ENCODE measurements at regions not wholly inside any gene's neighbourhood (a gene's known extent, or its start where the extent isn't known, plus 50 kb on each side); places are given as distances from the start of the nearest gene placed in this dataset.

- Histone ChIP-seq H3K9me3 (ENCODE audit: insufficient read depth, low read length) (no peaks in the 10 kb centered on the region; the same call in 1 of the 2 replicates), H3K4me3 (ENCODE audit: insufficient read length, low read depth) (no peak overlapping the region), H3K4me1 (ENCODE audit: insufficient read depth, insufficient read length) (no peaks in the 10 kb centered on the region), H3K27me3 (ENCODE audit: insufficient read depth, insufficient read length) (no peaks in the 10 kb centered on the region), H3K9ac (ENCODE audit: insufficient read length, low read depth) (no peak overlapping the region), H3K36me3 (ENCODE audit: insufficient read depth, insufficient read length, low read length) (no peaks in the 10 kb centered on the region)
- DNase-seq (ENCODE audit: low read depth, low spot score) = no peak
- TF ChIP-seq ZNF274 (IDR thresholded peaks at IDR 0.05; ENCODE audit: low read depth, low read length) (no peak), YY1 (IDR thresholded peaks at IDR 0.05; ENCODE audit: insufficient read depth, insufficient read length) (no peak), SUZ12 (IDR thresholded peaks at IDR 0.05; ENCODE audit: extremely low read depth, insufficient read depth, insufficient read length) (no peak)
Measured at GRCh38 chr12:115712676-115713075, 564.8 kb downstream of the MED13L start.

GRCh38 chr12:115710104-115710564 lies 567.4 kb downstream of the MED13L start:
- Histone ChIP-seq H3K4me1 (ENCODE audit: insufficient read depth, insufficient read length) (no peaks in the 10 kb centered on the region), H3K9me3 (ENCODE audit: insufficient read depth, low read length) (peaks cover 8% of the 10 kb centered on the region; the same call in 1 of the 2 replicates), H3K36me3 (ENCODE audit: insufficient read depth, insufficient read length, low read length) (no peaks in the 10 kb centered on the region), H3K9ac (ENCODE audit: insufficient read length, low read depth) (no peak overlapping the region), H3K4me3 (ENCODE audit: insufficient read length, low read depth) (no peak overlapping the region), H3K27me3 (ENCODE audit: insufficient read depth, insufficient read length) (no peaks in the 10 kb centered on the region)
- TF ChIP-seq YY1 (IDR thresholded peaks at IDR 0.05; ENCODE audit: insufficient read depth, insufficient read length) = no peak
- no peak for TF ChIP-seq ZNF274 (IDR thresholded peaks at IDR 0.05; ENCODE audit: low read depth, low read length)
- no peak for TF ChIP-seq SUZ12 (IDR thresholded peaks at IDR 0.05; ENCODE audit: extremely low read depth, insufficient read depth, insufficient read length)
- DNase-seq (ENCODE audit: low read depth, low spot score) = no peak

GRCh38 chr12:115709540-115710011 lies 567.9 kb downstream of the MED13L start:
- H3K36me3 ChIP-seq (ENCODE audit: insufficient read depth, insufficient read length, low read length) = no peaks in the 10 kb centered on the region
- DNase-seq (ENCODE audit: low read depth, low spot score) = no peak
- H3K9me3 ChIP-seq (ENCODE audit: insufficient read depth, low read length) = peaks cover 8% of the 10 kb centered on the region; the same call in 1 of the 2 replicates
- TF ChIP-seq ZNF274 (IDR thresholded peaks at IDR 0.05; ENCODE audit: low read depth, low read length) = no peak
- TF ChIP-seq YY1 (IDR thresholded peaks at IDR 0.05; ENCODE audit: insufficient read depth, insufficient read length) = no peak
- no peak for TF ChIP-seq SUZ12 (IDR thresholded peaks at IDR 0.05; ENCODE audit: extremely low read depth, insufficient read depth, insufficient read length)
- no peaks in the 10 kb centered on the region for H3K27me3 ChIP-seq (ENCODE audit: insufficient read depth, insufficient read length)
- no peak overlapping the region for H3K4me3 ChIP-seq (ENCODE audit: insufficient read length, low read depth)
- H3K9ac ChIP-seq (ENCODE audit: insufficient read length, low read depth) = no peak overlapping the region
- no peaks in the 10 kb centered on the region for H3K4me1 ChIP-seq (ENCODE audit: insufficient read depth, insufficient read length)

GRCh38 chr12:115708801-115709200 lies 568.7 kb downstream of the MED13L start:
- Histone ChIP-seq H3K36me3 (ENCODE audit: insufficient read depth, insufficient read length, low read length) (no peaks in the 10 kb centered on the region), H3K27me3 (ENCODE audit: insufficient read depth, insufficient read length) (no peaks in the 10 kb centered on the region), H3K4me3 (ENCODE audit: insufficient read length, low read depth) (no peak overlapping the region), H3K9me3 (ENCODE audit: insufficient read depth, low read length) (peaks cover 8% of the 10 kb centered on the region; the same call in 1 of the 2 replicates), H3K9ac (ENCODE audit: insufficient read length, low read depth) (no peak overlapping the region), H3K4me1 (ENCODE audit: insufficient read depth, insufficient read length) (no peaks in the 10 kb centered on the region)
- no peak for DNase-seq (ENCODE audit: low read depth, low spot score)
- TF ChIP-seq YY1 (IDR thresholded peaks at IDR 0.05; ENCODE audit: insufficient read depth, insufficient read length) = no peak
- no peak for TF ChIP-seq SUZ12 (IDR thresholded peaks at IDR 0.05; ENCODE audit: extremely low read depth, insufficient read depth, insufficient read length)
- no peak for TF ChIP-seq ZNF274 (IDR thresholded peaks at IDR 0.05; ENCODE audit: low read depth, low read length)

- Histone ChIP-seq H3K9ac (ENCODE audit: insufficient read length, low read depth) (no peak overlapping the region), H3K4me3 (ENCODE audit: insufficient read length, low read depth) (no peak overlapping the region), H3K9me3 (ENCODE audit: insufficient read depth, low read length) (peaks cover 6% of the 10 kb centered on the region; the same call in 1 of the 2 replicates), H3K36me3 (ENCODE audit: insufficient read depth, insufficient read length, low read length) (no peaks in the 10 kb centered on the region), H3K27me3 (ENCODE audit: insufficient read depth, insufficient read length) (no peaks in the 10 kb centered on the region), H3K4me1 (ENCODE audit: insufficient read depth, insufficient read length) (peaks cover 2% of the 10 kb centered on the region)
- TF ChIP-seq YY1 (IDR thresholded peaks at IDR 0.05; ENCODE audit: insufficient read depth, insufficient read length) (no peak), SUZ12 (IDR thresholded peaks at IDR 0.05; ENCODE audit: extremely low read depth, insufficient read depth, insufficient read length) (no peak), ZNF274 (IDR thresholded peaks at IDR 0.05; ENCODE audit: low read depth, low read length) (no peak)
- DNase-seq (ENCODE audit: low read depth, low spot score) = no peak
Measured at GRCh38 chr12:115700896-115701465, 576.5 kb downstream of the MED13L start.

GRCh38 chr12:115700081-115700480 lies 577.4 kb downstream of the MED13L start:
- Histone ChIP-seq H3K4me3 (ENCODE audit: insufficient read length, low read depth) (no peak overlapping the region), H3K4me1 (ENCODE audit: insufficient read depth, insufficient read length) (peaks cover 2% of the 10 kb centered on the region), H3K9ac (ENCODE audit: insufficient read length, low read depth) (no peak overlapping the region), H3K36me3 (ENCODE audit: insufficient read depth, insufficient read length, low read length) (no peaks in the 10 kb centered on the region), H3K9me3 (ENCODE audit: insufficient read depth, low read length) (no peaks in the 10 kb centered on the region), H3K27me3 (ENCODE audit: insufficient read depth, insufficient read length) (no peaks in the 10 kb centered on the region)
- no peak for DNase-seq (ENCODE audit: low read depth, low spot score)
- TF ChIP-seq YY1 (IDR thresholded peaks at IDR 0.05; ENCODE audit: insufficient read depth, insufficient read length) = no peak
- TF ChIP-seq ZNF274 (IDR thresholded peaks at IDR 0.05; ENCODE audit: low read depth, low read length) = no peak
- TF ChIP-seq SUZ12 (IDR thresholded peaks at IDR 0.05; ENCODE audit: extremely low read depth, insufficient read depth, insufficient read length) = no peak

GRCh38 chr12:115698257-115698656 lies 579.2 kb downstream of the MED13L start:
- H3K9ac ChIP-seq (ENCODE audit: insufficient read length, low read depth) = no peak overlapping the region
- H3K4me1 ChIP-seq (ENCODE audit: insufficient read depth, insufficient read length) = peaks cover 2% of the 10 kb centered on the region
- H3K9me3 ChIP-seq (ENCODE audit: insufficient read depth, low read length) = no peaks in the 10 kb centered on the region
- H3K27me3 ChIP-seq (ENCODE audit: insufficient read depth, insufficient read length) = no peaks in the 10 kb centered on the region
- H3K36me3 ChIP-seq (ENCODE audit: insufficient read depth, insufficient read length, low read length) = no peaks in the 10 kb centered on the region
- TF ChIP-seq YY1 (IDR thresholded peaks at IDR 0.05; ENCODE audit: insufficient read depth, insufficient read length) = no peak
- TF ChIP-seq ZNF274 (IDR thresholded peaks at IDR 0.05; ENCODE audit: low read depth, low read length) = no peak
- TF ChIP-seq SUZ12 (IDR thresholded peaks at IDR 0.05; ENCODE audit: extremely low read depth, insufficient read depth, insufficient read length) = no peak
- H3K4me3 ChIP-seq (ENCODE audit: insufficient read length, low read depth) = no peak overlapping the region
- no peak for DNase-seq (ENCODE audit: low read depth, low spot score)

Measured in NT2/D1 (cell line).